Nephron progenitor cell (in vitro differentiated cells): ENCODE measurements at regions not wholly inside any gene's neighbourhood (a gene's known extent, or its start where the extent isn't known, plus 50 kb on each side); places are given as distances from the start of the nearest gene placed in this dataset.

Source experiments
- DNase-seq: peaks from one replicate; pipeline ENCODE4 v3.0.0; 2021
- H3K27ac Mint-ChIP-seq: 2 replicates; pipeline ENCODE4 v1.8.0; 2021; ENCODE audit warnings: mild to moderate bottlenecking, moderate library complexity, mixed read lengths
- H3K27me3 Mint-ChIP-seq: 2 replicates; pipeline ENCODE4 v1.8.0; 2021; ENCODE audit warnings: mild to moderate bottlenecking, low read depth, mixed read lengths; ENCODE audit not compliant: poor library complexity
- H3K36me3 Mint-ChIP-seq: 2 replicates; pipeline ENCODE4 v1.8.0; 2021; ENCODE audit warnings: low read depth, mixed read lengths
- H3K4me1 Mint-ChIP-seq: 2 replicates; pipeline ENCODE4 v1.8.0; 2021; ENCODE audit warnings: mixed read lengths
- H3K4me3 Mint-ChIP-seq: 2 replicates; pipeline ENCODE4 v1.8.0; 2021; ENCODE audit warnings: mild to moderate bottlenecking, moderate library complexity, mixed read lengths
- H3K9me3 Mint-ChIP-seq: 2 replicates; pipeline ENCODE4 v1.8.0; 2021; ENCODE audit warnings: mild to moderate bottlenecking, moderate library complexity, mixed read lengths
- TF ChIP-seq, protein P1 (sequence below): fragments of 200-600 bp; sonication (generic); IDR thresholded peaks from 2 replicates; pipeline ENCODE4 v1.5.0; 2021; ENCODE audit warnings: antibody characterized with exemption

DNA sequence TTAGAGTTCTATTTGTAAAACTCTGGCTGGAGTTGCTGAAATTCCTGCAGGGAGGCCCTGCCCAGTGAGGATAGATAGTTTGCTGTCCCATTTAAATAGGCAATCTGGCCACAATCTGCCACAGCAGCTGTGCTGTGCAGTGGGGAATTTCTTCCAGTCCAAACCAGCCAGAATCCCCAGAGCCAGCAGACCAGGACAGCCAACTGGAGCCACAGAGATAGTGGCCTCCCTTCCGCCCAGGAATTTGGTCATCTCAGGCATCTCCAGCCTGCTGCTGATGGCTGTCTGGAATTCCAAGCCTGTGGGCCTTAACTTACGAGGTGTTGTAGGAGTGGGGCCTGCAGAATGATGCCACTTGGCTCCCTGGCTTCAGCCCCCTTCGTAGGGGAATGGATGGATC lies 643.4 kb downstream of the DNAJB9 start:
- TF ChIP-seq, protein P1, sequence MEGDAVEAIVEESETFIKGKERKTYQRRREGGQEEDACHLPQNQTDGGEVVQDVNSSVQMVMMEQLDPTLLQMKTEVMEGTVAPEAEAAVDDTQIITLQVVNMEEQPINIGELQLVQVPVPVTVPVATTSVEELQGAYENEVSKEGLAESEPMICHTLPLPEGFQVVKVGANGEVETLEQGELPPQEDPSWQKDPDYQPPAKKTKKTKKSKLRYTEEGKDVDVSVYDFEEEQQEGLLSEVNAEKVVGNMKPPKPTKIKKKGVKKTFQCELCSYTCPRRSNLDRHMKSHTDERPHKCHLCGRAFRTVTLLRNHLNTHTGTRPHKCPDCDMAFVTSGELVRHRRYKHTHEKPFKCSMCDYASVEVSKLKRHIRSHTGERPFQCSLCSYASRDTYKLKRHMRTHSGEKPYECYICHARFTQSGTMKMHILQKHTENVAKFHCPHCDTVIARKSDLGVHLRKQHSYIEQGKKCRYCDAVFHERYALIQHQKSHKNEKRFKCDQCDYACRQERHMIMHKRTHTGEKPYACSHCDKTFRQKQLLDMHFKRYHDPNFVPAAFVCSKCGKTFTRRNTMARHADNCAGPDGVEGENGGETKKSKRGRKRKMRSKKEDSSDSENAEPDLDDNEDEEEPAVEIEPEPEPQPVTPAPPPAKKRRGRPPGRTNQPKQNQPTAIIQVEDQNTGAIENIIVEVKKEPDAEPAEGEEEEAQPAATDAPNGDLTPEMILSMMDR, result no peak
- Mint-ChIP-seq H3K27ac (no peak overlapping the region), H3K4me1 (no peaks in the 10 kb centered on the region), H3K4me3 (no peak overlapping the region), H3K9me3 (peaks cover 3% of the 10 kb centered on the region), H3K36me3 (no peaks in the 10 kb centered on the region), H3K27me3 (no peaks in the 10 kb centered on the region)
- DNase-seq, result no peak

DNA sequence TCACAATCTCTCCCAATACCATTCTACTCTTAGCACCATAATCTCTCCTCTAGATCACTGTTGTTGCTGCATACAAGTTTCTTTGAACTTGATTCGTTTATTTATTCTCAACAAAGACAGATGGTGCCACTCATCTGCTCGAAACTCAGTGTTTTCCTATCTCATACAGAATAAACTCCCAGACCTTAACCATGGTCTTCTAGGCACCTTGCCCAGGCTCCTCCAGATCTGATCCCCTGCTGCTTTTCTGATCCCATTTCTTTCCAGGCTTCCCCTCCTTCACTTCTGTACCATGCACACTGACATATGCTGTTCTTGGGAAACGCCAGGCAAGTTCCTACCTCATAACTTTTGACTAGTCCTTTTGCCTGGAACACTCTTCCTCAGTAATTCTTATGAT lies 645.7 kb downstream of the DNAJB9 start:
- TF ChIP-seq, protein P1, result no peak
- Mint-ChIP-seq H3K4me3 (no peak overlapping the region), H3K9me3 (no peaks in the 10 kb centered on the region), H3K27ac (no peak overlapping the region), H3K36me3 (no peaks in the 10 kb centered on the region), H3K27me3 (no peaks in the 10 kb centered on the region), H3K4me1 (no peaks in the 10 kb centered on the region)
- DNase-seq, result no peak

DNA sequence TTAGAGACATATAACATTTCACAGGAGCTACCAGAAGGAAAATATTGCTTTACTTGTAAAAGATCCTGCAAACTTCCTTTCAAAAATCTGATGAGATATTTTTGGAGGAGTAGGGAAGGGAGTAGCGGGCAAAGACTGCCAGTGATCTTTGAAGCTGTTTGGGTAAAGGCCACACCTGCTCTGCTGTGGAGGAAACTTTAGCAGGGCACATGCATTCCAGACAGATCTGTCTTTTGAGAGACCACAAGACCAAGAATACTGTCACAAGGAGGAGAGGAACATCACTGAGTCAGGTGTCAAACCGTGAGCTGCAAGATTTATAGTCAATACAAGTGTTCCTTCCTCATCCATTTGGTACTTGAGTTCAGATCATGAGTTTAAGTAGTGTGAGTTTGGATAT lies 654.4 kb downstream of the DNAJB9 start:
- no peak overlapping the region for H3K4me3 Mint-ChIP-seq
- no peak overlapping the region for H3K27ac Mint-ChIP-seq
- no peaks in the 10 kb centered on the region for H3K9me3 Mint-ChIP-seq
- TF ChIP-seq, protein P1, result no peak
- H3K4me1 Mint-ChIP-seq, result no peaks in the 10 kb centered on the region
- no peak for DNase-seq
- H3K36me3 Mint-ChIP-seq, result no peaks in the 10 kb centered on the region
- H3K27me3 Mint-ChIP-seq, result no peaks in the 10 kb centered on the region

DNA sequence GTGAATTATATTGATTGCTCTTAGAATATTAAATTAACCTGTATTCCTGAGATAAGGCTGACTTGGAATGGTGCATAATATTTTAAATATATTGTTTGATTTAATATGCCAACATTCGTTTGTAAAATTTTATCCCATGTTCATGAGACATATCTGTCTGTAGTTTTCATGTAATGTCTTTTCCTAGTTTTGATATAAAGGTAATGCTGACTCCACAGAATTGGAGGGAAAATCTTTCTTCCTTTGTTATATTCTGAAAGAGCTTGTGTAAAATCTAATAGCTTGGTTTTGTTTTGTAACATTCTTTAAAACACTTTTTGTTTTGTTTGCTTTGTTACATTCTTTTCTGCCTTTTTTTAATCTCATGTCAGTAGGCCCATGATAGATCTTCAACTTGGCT lies 657.0 kb downstream of the DNAJB9 start:
- H3K36me3 Mint-ChIP-seq, result no peaks in the 10 kb centered on the region
- no peak overlapping the region for H3K27ac Mint-ChIP-seq
- H3K4me1 Mint-ChIP-seq, result no peaks in the 10 kb centered on the region
- H3K9me3 Mint-ChIP-seq, result peaks cover 11% of the 10 kb centered on the region
- TF ChIP-seq, protein P1, result no peak
- H3K4me3 Mint-ChIP-seq, result no peak overlapping the region
- no peak for DNase-seq
- peaks cover 3% of the 10 kb centered on the region for H3K27me3 Mint-ChIP-seq

DNA sequence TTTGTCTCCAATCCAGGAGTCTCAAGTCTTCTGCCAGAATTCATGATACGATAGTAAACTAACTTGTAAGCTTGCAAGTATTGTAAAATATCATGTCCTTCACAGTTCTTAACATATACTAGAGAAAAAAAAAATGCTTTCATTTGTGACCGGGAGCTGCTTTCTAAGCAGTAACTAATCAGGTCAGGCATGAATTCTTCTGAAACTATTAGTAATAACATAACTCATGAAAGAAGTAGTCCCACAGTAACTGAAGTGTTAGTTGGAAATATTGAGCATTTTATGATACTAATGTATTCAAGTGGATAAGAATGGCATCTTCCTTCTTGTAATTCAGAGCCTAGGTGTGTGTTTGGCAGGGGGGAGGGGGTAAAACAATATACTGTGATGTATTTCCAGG lies 665.6 kb downstream of the DNAJB9 start:
- no peak for DNase-seq
- TF ChIP-seq, protein P1, result no peak
- no peaks in the 10 kb centered on the region for H3K36me3 Mint-ChIP-seq
- no peaks in the 10 kb centered on the region for H3K4me1 Mint-ChIP-seq
- H3K27me3 Mint-ChIP-seq, result no peaks in the 10 kb centered on the region
- H3K27ac Mint-ChIP-seq, result peak overlapping the region; percentile 20
- no peak overlapping the region for H3K4me3 Mint-ChIP-seq
- H3K9me3 Mint-ChIP-seq, result peaks cover 8% of the 10 kb centered on the region

DNA sequence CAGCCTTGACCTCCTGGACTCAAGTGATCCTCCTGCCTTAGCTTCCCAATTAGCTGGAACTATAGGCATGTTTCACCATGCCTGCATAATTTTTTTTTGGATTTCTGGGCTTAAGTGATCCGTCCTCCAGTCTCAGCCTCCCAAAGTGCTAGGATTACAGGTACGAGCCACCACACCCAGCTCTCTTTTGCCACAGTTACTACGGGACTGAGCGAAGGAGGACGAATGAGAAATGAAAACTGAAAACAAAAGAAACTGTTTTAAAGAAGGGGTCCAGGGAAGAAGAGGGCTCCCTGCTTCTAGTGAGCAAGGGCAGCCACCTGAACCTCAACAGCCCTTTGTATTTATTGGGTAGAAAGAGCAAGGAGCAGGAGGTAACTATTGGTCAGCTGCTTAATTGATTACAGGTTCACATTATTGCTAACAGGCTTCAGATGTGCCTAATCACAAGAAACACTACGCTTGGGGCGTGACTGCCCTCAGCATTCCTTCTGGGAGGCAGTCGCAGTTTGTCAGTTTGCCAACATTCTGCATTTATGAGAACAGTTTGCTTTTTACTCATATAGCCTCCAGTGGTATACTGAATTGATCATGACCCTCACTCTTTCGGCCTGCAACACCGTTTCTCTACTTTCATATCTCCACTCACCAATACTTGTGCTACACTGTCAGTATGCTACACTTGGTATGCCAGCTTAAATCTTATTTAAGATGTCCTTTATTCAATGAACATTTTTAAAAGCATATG lies 676.8 kb downstream of the DNAJB9 start:
- H3K9me3 Mint-ChIP-seq, result no peaks in the 10 kb centered on the region
- TF ChIP-seq, protein P1, result no peak
- no peak overlapping the region for H3K4me3 Mint-ChIP-seq
- no peaks in the 10 kb centered on the region for H3K36me3 Mint-ChIP-seq
- no peak for DNase-seq
- no peaks in the 10 kb centered on the region for H3K4me1 Mint-ChIP-seq
- peak overlapping the region; percentile 58 for H3K27ac Mint-ChIP-seq
- no peaks in the 10 kb centered on the region for H3K27me3 Mint-ChIP-seq
